GM12864 (cell line): ENCODE measurements at regions not wholly inside any gene's neighbourhood (a gene's known extent, or its start where the extent isn't known, plus 50 kb on each side); places are given as distances from the start of the nearest gene placed in this dataset.

Experiments
- DNase-seq: peaks from one replicate; pipeline ENCODE4 v3.0.0-alpha.2; 2011; ENCODE audit warnings: low read depth
- H3K4me3 ChIP-seq: 2 replicates; pipeline ENCODE4 v1.5.1; 2011; ENCODE audit warnings: mild to moderate bottlenecking, low read depth, low read length, control low read depth
- CTCF ChIP-seq: IDR thresholded peaks from 2 replicates; pipeline ENCODE4 v1.5.1; 2011; ENCODE audit warnings: low read depth, mild to moderate bottlenecking, moderate library complexity, low read length, control low read depth, inconsistent platforms; ENCODE audit errors: missing control alignments

DNA sequence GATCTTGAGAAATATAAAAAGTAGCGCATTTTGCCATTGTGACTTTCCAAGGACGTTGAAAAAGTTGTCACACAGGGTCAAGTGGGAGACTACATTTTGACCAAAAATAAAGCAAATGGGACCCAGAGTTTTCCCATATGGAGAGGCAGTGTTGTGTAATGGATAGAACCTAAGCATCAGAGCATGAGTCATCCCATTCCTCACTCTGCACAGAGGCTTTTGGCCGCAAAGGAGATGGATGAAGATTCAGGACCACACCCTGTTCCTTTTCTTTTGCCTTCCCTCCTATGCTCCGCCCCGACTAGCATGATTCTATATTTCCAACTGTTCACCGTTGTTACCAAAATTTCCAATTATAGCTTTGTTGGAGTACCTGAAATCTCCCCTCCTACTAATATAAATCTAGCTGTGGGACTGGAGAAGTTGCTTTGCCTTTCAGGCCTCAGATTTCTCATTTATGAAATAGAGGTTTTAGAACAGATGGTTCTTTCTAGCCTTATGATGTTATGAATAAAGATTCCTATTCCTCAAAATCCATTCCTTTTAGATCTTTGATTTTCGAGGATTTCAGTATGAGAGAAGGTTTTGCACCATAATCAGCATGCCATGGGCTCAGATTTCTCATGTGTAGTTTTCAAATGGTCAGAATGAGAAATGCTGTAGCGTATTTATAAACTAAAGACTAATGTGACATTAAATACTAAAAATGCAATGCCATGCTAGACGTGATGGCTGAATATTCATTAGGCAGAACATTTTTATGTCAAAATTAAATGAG lies 921.9 kb upstream of the TENM4 start:
- no peak for TF ChIP-seq CTCF
- no peak overlapping the region for H3K4me3 ChIP-seq
- DNase-seq, result no peak

GRCh38 chr11:80355251-80355650 lies 914.4 kb upstream of the TENM4 start:
- no peak for TF ChIP-seq CTCF
- no peak overlapping the region for H3K4me3 ChIP-seq
- DNase-seq, result no peak

DNA sequence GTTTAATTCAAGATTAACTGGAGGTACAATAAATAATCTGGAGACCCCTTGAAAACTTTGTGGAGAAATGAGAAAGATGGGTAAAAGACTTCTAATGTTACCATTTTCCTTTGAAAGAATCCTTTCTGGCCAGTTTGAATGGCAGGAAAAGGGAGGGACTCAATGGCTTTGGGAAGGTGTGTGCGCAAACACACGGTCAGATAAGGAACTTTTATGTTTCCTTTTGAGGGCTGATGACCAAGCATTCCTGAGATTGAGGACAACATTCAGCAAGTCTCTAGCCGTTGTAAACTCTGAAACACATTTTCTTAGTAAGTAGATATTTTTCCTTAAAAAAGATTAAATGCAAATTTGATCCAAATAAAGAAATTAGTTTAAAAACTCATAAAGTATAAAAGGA lies 909.7 kb upstream of the TENM4 start:
- no peak for DNase-seq
- no peak overlapping the region for H3K4me3 ChIP-seq
- TF ChIP-seq CTCF, result no peak

GRCh38 chr11:80349997-80350396 lies 909.2 kb upstream of the TENM4 start:
- no peak for DNase-seq
- no peak for TF ChIP-seq CTCF
- no peak overlapping the region for H3K4me3 ChIP-seq

- no peak for DNase-seq
- TF ChIP-seq CTCF, result no peak
These were observed 905.7 kb upstream of the TENM4 start for GRCh38 chr11:80346353-80347059.

GRCh38 chr11:80343436-80343835 lies 902.6 kb upstream of the TENM4 start:
- TF ChIP-seq CTCF, result no peak
- no peak for DNase-seq
- no peak overlapping the region for H3K4me3 ChIP-seq

More at GRCh38 chr11:80346353-80347059, 905.7 kb upstream of the TENM4 start:
- no peak overlapping the region for H3K4me3 ChIP-seq
